H9 (cell line): ENCODE measurements at regions not wholly inside any gene's neighbourhood (a gene's known extent, or its start where the extent isn't known, plus 50 kb on each side); places are given as distances from the start of the nearest gene placed in this dataset.

Experiments used
- DNase-seq: peaks from one replicate; pipeline ENCODE4 v3.0.0-alpha.2; 2017
- H2AFZ ChIP-seq: one replicate; pipeline ENCODE4 v1.6.1; 2013; ENCODE audit warnings: mild to moderate bottlenecking, low read length, control low read depth, moderate library complexity
- H2AK5ac ChIP-seq: 2 replicates; pipeline ENCODE4 v1.6.1; 2013; ENCODE audit warnings: low read length, control low read depth, mixed read lengths; ENCODE audit not compliant: insufficient read length
- H2BK120ac ChIP-seq: one replicate; pipeline ENCODE4 v1.6.1; 2013; ENCODE audit warnings: low read depth, mild to moderate bottlenecking, low read length, control low read depth, inconsistent platforms; ENCODE audit not compliant: poor library complexity, severe bottlenecking
- H2BK12ac ChIP-seq: 2 replicates; pipeline ENCODE4 v1.6.1; 2013; ENCODE audit warnings: low read length, control low read depth, mixed read lengths, low read depth; ENCODE audit not compliant: insufficient read length
- H2BK15ac ChIP-seq: 2 replicates; pipeline ENCODE4 v1.6.1; 2013; ENCODE audit warnings: low read depth, low read length, control low read depth
- H2BK20ac ChIP-seq: one replicate; pipeline ENCODE4 v1.6.1; 2013; ENCODE audit warnings: low read depth, mild to moderate bottlenecking, low read length, control low read depth, inconsistent platforms; ENCODE audit not compliant: poor library complexity, severe bottlenecking
- H2BK5ac ChIP-seq: 2 replicates; pipeline ENCODE4 v1.6.1; 2013; ENCODE audit warnings: low read length, control low read depth, mixed read lengths; ENCODE audit not compliant: insufficient read length
- H3K14ac ChIP-seq: 2 replicates; pipeline ENCODE4 v1.6.1; 2013; ENCODE audit warnings: low read length, control low read depth; ENCODE audit not compliant: insufficient read depth
- H3K18ac ChIP-seq: 2 replicates; pipeline ENCODE4 v1.6.1; 2013; ENCODE audit warnings: low read depth, mild to moderate bottlenecking, mixed read lengths, low read length, control low read depth; ENCODE audit not compliant: insufficient read length
- H3K23ac ChIP-seq: 2 replicates; pipeline ENCODE4 v1.6.1; 2013; ENCODE audit warnings: low read length, control low read depth, mixed read lengths, low read depth; ENCODE audit not compliant: insufficient read length
- H3K23me2 ChIP-seq: 2 replicates; pipeline ENCODE4 v1.6.1; 2013; ENCODE audit warnings: low read depth, mild to moderate bottlenecking, mixed read lengths, low read length, control low read depth; ENCODE audit not compliant: insufficient read length, poor library complexity, severe bottlenecking
- H3K27ac ChIP-seq: 2 replicates; pipeline ENCODE4 v1.5.1; 2013; ENCODE audit warnings: low read length, control low read depth, mixed read lengths, low read depth; ENCODE audit not compliant: insufficient read length
- H3K27me3 ChIP-seq: 2 replicates; pipeline ENCODE4 v1.6.1; 2013; ENCODE audit warnings: low read length, control low read depth, inconsistent platforms; ENCODE audit not compliant: insufficient read depth
- H3K4ac ChIP-seq: 2 replicates; pipeline ENCODE4 v1.6.1; 2013; ENCODE audit warnings: low read depth, mild to moderate bottlenecking, control low read depth, inconsistent platforms, low read length, moderate library complexity
- H3K4me1 ChIP-seq: 2 replicates; pipeline ENCODE4 v1.6.1; 2013; ENCODE audit warnings: low read length, control low read depth, inconsistent platforms; ENCODE audit not compliant: insufficient read depth
- H3K4me2 ChIP-seq: 2 replicates; pipeline ENCODE4 v1.6.1; 2013; ENCODE audit warnings: low read length, control low read depth, mixed read lengths; ENCODE audit not compliant: insufficient read length, insufficient read depth
- H3K56ac ChIP-seq: 2 replicates; pipeline ENCODE4 v1.6.1; 2013; ENCODE audit warnings: low read depth, mild to moderate bottlenecking, mixed read lengths, low read length, control low read depth; ENCODE audit not compliant: insufficient read length
- H3K79me1 ChIP-seq: 2 replicates; pipeline ENCODE4 v1.6.1; 2013; ENCODE audit warnings: low read depth, mild to moderate bottlenecking, moderate library complexity, low read length, control low read depth, inconsistent platforms; ENCODE audit not compliant: insufficient read depth, poor library complexity, severe bottlenecking
- H3K79me2 ChIP-seq: 2 replicates; pipeline ENCODE4 v1.6.1; 2013; ENCODE audit warnings: low read length, control low read depth, inconsistent platforms; ENCODE audit not compliant: insufficient read depth
- H3K9ac ChIP-seq: 2 replicates; pipeline ENCODE4 v1.6.1; 2013; ENCODE audit warnings: low read length, control low read depth, mixed read lengths; ENCODE audit not compliant: insufficient read length; ENCODE audit errors: extremely low read depth
- H3K9me3 ChIP-seq: one replicate; pipeline ENCODE4 v1.6.1; 2013; ENCODE audit warnings: low read depth, low read length, inconsistent platforms; ENCODE audit not compliant: control insufficient read depth
- H3T11ph ChIP-seq: one replicate; pipeline ENCODE4 v1.6.1; 2013; ENCODE audit warnings: mild to moderate bottlenecking, low read length, control low read depth, inconsistent platforms
- H4K20me1 ChIP-seq: one replicate; pipeline ENCODE4 v1.6.1; 2013; ENCODE audit not compliant: control insufficient read depth, insufficient read length, insufficient read depth
- H4K5ac ChIP-seq: 2 replicates; pipeline ENCODE4 v1.6.1; 2013; ENCODE audit warnings: low read depth, mild to moderate bottlenecking, mixed read lengths, low read length, control low read depth; ENCODE audit not compliant: insufficient read length
- H4K8ac ChIP-seq: replicated peaks from 2 replicates; pipeline ENCODE4 v1.6.1; 2013; ENCODE audit warnings: low read length, control low read depth, mixed read lengths, low read depth; ENCODE audit not compliant: insufficient read length
- H4K91ac ChIP-seq: 2 replicates; pipeline ENCODE4 v1.6.1; 2013; ENCODE audit warnings: low read depth, mild to moderate bottlenecking, moderate library complexity, mixed read lengths, low read length, control low read depth; ENCODE audit not compliant: insufficient read length
- H3K27ac Mint-ChIP-seq, 3 experiments: 2 replicates in 2 of 3; 3 replicates in 1 of 3; pipeline ENCODE4 v1.8.0; 2020 to 2021; ENCODE audit warnings: mixed read lengths in 3 of 3, mild to moderate bottlenecking in 1 of 3, moderate library complexity in 1 of 3
- H3K27me3 Mint-ChIP-seq: 2 replicates; pipeline ENCODE4 v1.8.0; 2021; ENCODE audit warnings: low read depth, mild to moderate bottlenecking, moderate library complexity, mixed read lengths
- H3K36me3 Mint-ChIP-seq, 3 experiments: 2 replicates in 2 of 3; 3 replicates in 1 of 3; pipeline ENCODE4 v1.8.0; 2020 to 2021; ENCODE audit warnings: low read depth in 3 of 3, mixed read lengths in 3 of 3; ENCODE audit not compliant: insufficient read depth in 1 of 3
- H3K4me1 Mint-ChIP-seq, 2 experiments: 2 replicates each; pipeline ENCODE4 v1.8.0; 2020; ENCODE audit warnings: mixed read lengths in 2 of 2
- H3K4me3 Mint-ChIP-seq, 2 experiments: 2 replicates in 1 of 2; 3 replicates in 1 of 2; pipeline ENCODE4 v1.8.0; 2020 to 2021; ENCODE audit warnings: mild to moderate bottlenecking in 2 of 2, mixed read lengths in 2 of 2, moderate library complexity in 1 of 2
- H3K9me3 Mint-ChIP-seq, 2 experiments: 2 replicates in 1 of 2; 3 replicates in 1 of 2; pipeline ENCODE4 v1.8.0; 2020; ENCODE audit warnings: mild to moderate bottlenecking in 2 of 2, mixed read lengths in 2 of 2, moderate library complexity in 1 of 2
- WGBS: extraction: QIAGEN DNeasy Blood & Tissue Kit; methylation state at CpG from one replicate; pipeline ENCODE4 v1.1.7; 2013; ENCODE audit warnings: missing lambda C conversion rate, low lambda C conversion rate, mixed read lengths; ENCODE audit not compliant: insufficient read length; ENCODE audit errors: extremely low coverage; 5-methylcytosine and 5-hydroxymethylcytosine counted together
- TF ChIP-seq, protein P1 (sequence below): fragments of 200-600 bp; sonication (generic); conservative IDR thresholded peaks from 3 replicates; pipeline ENCODE4 v1.8.0; 2021; ENCODE audit warnings: antibody characterized with exemption, mild to moderate bottlenecking

DNA sequence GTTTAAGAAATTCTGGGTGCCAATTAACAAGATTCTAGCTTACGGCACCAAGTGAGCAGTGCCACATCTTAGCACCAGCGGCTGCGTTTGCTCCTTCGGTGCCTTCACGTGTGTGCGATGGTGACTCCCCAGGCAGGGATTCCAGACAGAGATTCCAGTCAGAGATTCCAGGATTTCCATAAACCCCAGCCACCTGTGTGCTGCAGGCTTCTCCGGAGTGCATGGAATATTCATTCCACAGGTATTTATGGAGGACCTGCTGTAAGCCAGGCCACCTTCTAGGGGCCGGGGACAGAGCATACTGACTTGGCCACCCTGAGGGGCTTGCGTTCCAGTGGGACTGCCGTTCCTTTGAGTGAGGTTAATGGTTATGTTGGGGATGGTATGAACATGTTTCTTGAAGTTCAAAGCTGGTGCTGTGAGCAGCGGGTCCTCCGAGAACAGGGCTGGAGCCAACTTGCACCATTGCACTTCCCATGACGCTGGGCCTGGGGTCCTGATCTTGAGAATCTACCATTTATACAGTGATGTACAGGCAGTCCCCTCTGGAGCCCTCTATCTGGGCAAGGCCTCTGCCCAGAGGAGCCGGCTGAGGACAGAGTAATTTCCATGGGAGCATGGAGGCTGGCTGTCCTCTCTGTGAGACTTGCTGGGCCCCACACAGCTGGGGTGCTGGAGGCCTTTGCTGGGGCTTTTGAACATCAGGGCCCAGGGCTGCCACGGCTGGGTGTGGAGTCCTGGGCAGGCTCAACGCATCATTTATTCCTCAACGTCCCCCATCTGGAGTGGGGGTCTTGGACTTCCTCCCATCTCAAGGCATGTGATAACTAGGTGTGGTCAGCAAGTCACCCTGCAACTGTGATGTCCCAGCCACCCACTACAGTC, 58.8 kb upstream of the AJAP1 start:
- H2BK12ac ChIP-seq: no peak overlapping the region
- H3K4ac ChIP-seq: no peak overlapping the region
- no peak for DNase-seq
- H3K79me2 ChIP-seq: no peaks in the 10 kb centered on the region
- no peak overlapping the region for H3T11ph ChIP-seq
- H2BK15ac ChIP-seq: no peak overlapping the region
- H4K5ac ChIP-seq: no peak overlapping the region
- no peak overlapping the region for H2BK5ac ChIP-seq
- H2BK120ac ChIP-seq: no peak overlapping the region
- H2BK20ac ChIP-seq: no peak overlapping the region
- no peak overlapping the region for H3K56ac ChIP-seq
- H4K8ac ChIP-seq: no peak overlapping the region
- Mint-ChIP-seq H3K36me3 (no peaks in the 10 kb centered on the region), H3K9me3 (peaks cover 0 to 3% of the 10 kb centered on the region in 2 experiments; a peak in 2 of 5 replicates), H3K4me3 (no peak overlapping the region), H3K4me1 (peaks cover 9 to 11% of the 10 kb centered on the region in 2 experiments), H3K27ac (no peak overlapping the region; a peak in 1 of 7 replicates), H3K27me3 (peaks cover 7% of the 10 kb centered on the region)
- H3K79me1 ChIP-seq: no peaks in the 10 kb centered on the region
- H3K27me3 ChIP-seq: no peaks in the 10 kb centered on the region
- no peak overlapping the region for H2AK5ac ChIP-seq
- TF ChIP-seq, protein P1, sequence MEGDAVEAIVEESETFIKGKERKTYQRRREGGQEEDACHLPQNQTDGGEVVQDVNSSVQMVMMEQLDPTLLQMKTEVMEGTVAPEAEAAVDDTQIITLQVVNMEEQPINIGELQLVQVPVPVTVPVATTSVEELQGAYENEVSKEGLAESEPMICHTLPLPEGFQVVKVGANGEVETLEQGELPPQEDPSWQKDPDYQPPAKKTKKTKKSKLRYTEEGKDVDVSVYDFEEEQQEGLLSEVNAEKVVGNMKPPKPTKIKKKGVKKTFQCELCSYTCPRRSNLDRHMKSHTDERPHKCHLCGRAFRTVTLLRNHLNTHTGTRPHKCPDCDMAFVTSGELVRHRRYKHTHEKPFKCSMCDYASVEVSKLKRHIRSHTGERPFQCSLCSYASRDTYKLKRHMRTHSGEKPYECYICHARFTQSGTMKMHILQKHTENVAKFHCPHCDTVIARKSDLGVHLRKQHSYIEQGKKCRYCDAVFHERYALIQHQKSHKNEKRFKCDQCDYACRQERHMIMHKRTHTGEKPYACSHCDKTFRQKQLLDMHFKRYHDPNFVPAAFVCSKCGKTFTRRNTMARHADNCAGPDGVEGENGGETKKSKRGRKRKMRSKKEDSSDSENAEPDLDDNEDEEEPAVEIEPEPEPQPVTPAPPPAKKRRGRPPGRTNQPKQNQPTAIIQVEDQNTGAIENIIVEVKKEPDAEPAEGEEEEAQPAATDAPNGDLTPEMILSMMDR: no peak
- no peaks in the 10 kb centered on the region for H3K23me2 ChIP-seq
- H3K9me3 ChIP-seq: no peaks in the 10 kb centered on the region
- WGBS: no CpG with 5 or more reads among the region's 17 CpGs
- no peak overlapping the region for H3K18ac ChIP-seq
- H3K4me1 ChIP-seq: no peaks in the 10 kb centered on the region
- H2AFZ ChIP-seq: no peak overlapping the region
- H3K23ac ChIP-seq: no peak overlapping the region
- H3K4me2 ChIP-seq: no peak overlapping the region
- no peak overlapping the region for H3K14ac ChIP-seq
- H4K91ac ChIP-seq: no peak overlapping the region
- H3K9ac ChIP-seq: no peak overlapping the region
- H3K27ac ChIP-seq: no peak overlapping the region
- no peaks in the 10 kb centered on the region for H4K20me1 ChIP-seq
